ENCODE measurements at regions not wholly inside any gene's neighbourhood (a gene's known extent, or its start where the extent isn't known, plus 50 kb on each side); places are given as distances from the start of the nearest gene placed in this dataset.

GRCh38 chr14:62329427-62329826 lies 567.2 kb downstream of the SNAPC1 start:
- no peak overlapping the region for H3K4ac ChIP-seq (ENCODE audit: low read depth, low read length)
- H4K8ac ChIP-seq (ENCODE audit: low read depth in 2 of 2, low read length in 2 of 2) = no peak overlapping the region
- H3K9me1 ChIP-seq (ENCODE audit: insufficient read depth, low read length) = no peaks in the 10 kb centered on the region
- peak overlapping the region; percentile 54 for H2BK5ac ChIP-seq (ENCODE audit: low read depth, low read length, poor library complexity, severe bottlenecking)
- H3K14ac ChIP-seq (replicated peaks; ENCODE audit: low read depth, low read length) = no peak overlapping the region
- ChIA-PET CTCF (no interaction called here), POLR2A (ENCODE audit: unreplicated experiment) (no interaction called here)
- no peak overlapping the region for H2AK5ac ChIP-seq (ENCODE audit: low read depth, low read length)
- H3K79me1 ChIP-seq (ENCODE audit: low read depth in 1 of 2, low read length in 2 of 2) = no peaks in the 10 kb centered on the region
- no peak overlapping the region for H3K18ac ChIP-seq (ENCODE audit: low read depth, low read length)
- H3K4me2 ChIP-seq (ENCODE audit: low read depth, low read length) = no peak overlapping the region; the same call in 1 of the 2 replicates
- TF ChIP-seq MAZ (IDR thresholded peaks at IDR 0.05; ENCODE audit: borderline replicate concordance, low read depth, low read length) (no peak), FOS (IDR thresholded peaks at IDR 0.05; ENCODE audit: low read depth, low read length) (0 out of 2 replicates have a peak, but pooled peaks have one; percentile 3)
- H4K20me1 ChIP-seq (ENCODE audit: insufficient read depth, low read length) = no peaks in the 10 kb centered on the region
- ATAC-seq (ENCODE audit: low read depth) (peak; percentile 98), DNase-seq (peak; percentile 63)
- no peaks in the 10 kb centered on the region; the same call in 1 of the 2 replicates for H3K9me3 ChIP-seq (ENCODE audit: control insufficient read depth, insufficient read depth, low read length)
- H3K23ac ChIP-seq (ENCODE audit: low read depth, low read length) = no peak overlapping the region
- no peak overlapping the region for H3K9ac ChIP-seq (ENCODE audit: low read depth, low read length)
- no peak overlapping the region for H2BK15ac ChIP-seq (ENCODE audit: low read depth, low read length)
- no peaks in the 10 kb centered on the region for H3K27me3 ChIP-seq (ENCODE audit: control insufficient read depth, insufficient read depth, low read length)
- no peak overlapping the region for H3K4me3 ChIP-seq (ENCODE audit: insufficient read depth, low read depth, low read length)
- no peak overlapping the region for H2BK120ac ChIP-seq (ENCODE audit: low read depth, low read length)
- no peak overlapping the region for H3K56ac ChIP-seq (ENCODE audit: extremely low read depth, insufficient read depth, low read length)
- in situ Hi-C loops (cut with MboI; ENCODE audit: low sequenced_read_pairs) = no loop called here
- WGBS, 2 experiments (ENCODE audit: extremely low coverage in 2 of 2, insufficient read length in 1 of 2) = no CpG with 5 or more reads among the region's 2 CpGs
- H2BK20ac ChIP-seq (ENCODE audit: low read depth, low read length) = no peak overlapping the region
- intact Hi-C loops (cut with micrococcal nuclease) = no loop called here
- H3K27ac ChIP-seq (ENCODE audit: insufficient read depth, low read length) = no peak overlapping the region
- no peak overlapping the region for H2AK9ac ChIP-seq (replicated peaks; ENCODE audit: low read depth, low read length, poor library complexity)
- no peak overlapping the region for H4K5ac ChIP-seq (ENCODE audit: low read depth, low read length)
- no peaks in the 10 kb centered on the region for H3K36me3 ChIP-seq (ENCODE audit: control insufficient read depth, insufficient read depth, low read length)
- H2AFZ ChIP-seq (replicated peaks; ENCODE audit: low read length, poor library complexity) = no peak overlapping the region
- BruUV-seq (replicated peaks) = no TSS peak
- no peak overlapping the region for H4K91ac ChIP-seq (ENCODE audit: insufficient read depth, low read depth, low read length)
- dilution Hi-C loops (cut with HindIII; ENCODE audit: low sequenced_read_pairs, unreplicated experiment) = no loop called here
- no peaks in the 10 kb centered on the region for H3K4me1 ChIP-seq (ENCODE audit: control insufficient read depth, insufficient read depth, low read length)

All from IMR-90 (cell line).